Endothelial cell of umbilical vein (primary cell): ENCODE measurements at regions not wholly inside any gene's neighbourhood (a gene's known extent, or its start where the extent isn't known, plus 50 kb on each side); places are given as distances from the start of the nearest gene placed in this dataset.

Experiments used
- BruUV-seq: library from RNA; stranded (reverse); fragments of 400-500 nt; replicated peaks from 2 replicates; lab custom pipeline; 2021; lab: Mats Ljungman, UMichigan
- CTCF ChIA-PET: fragments of 300-600, 350-600 bp; sonication (Branson Sonifier 250); formaldehyde crosslinking; loops from one replicate; lab custom pipeline; 2021; ENCODE audit warnings: antibody characterized with exemption, inconsistent platforms; lab: Charles Lee
- POLR2A ChIA-PET: fragments of 300-600, 350-600 bp; sonication (Branson Sonifier 250); formaldehyde crosslinking; loops from one replicate; lab custom pipeline; 2021; ENCODE audit warnings: antibody characterized with exemption, inconsistent platforms; lab: Charles Lee
- DNase-seq: peaks from one replicate; pipeline ENCODE4 v3.0.0-alpha.2; 2011; ENCODE audit warnings: low read depth, low spot score
- FAIRE-seq: peaks from 2 replicates; lab custom pipeline; 2011; peaks lifted over from hg19 to GRCh38; lab: Jason Lieb, UNC
- H2AFZ ChIP-seq: 2 replicates; pipeline ENCODE4 v1.6.0; 2012; ENCODE audit warnings: low read depth, low read length, control low read depth, inconsistent platforms
- H3K27ac ChIP-seq: 2 replicates; pipeline ENCODE4 v1.5.1; 2011; ENCODE audit warnings: low read depth, mild to moderate bottlenecking, control low read depth, low read length, moderate library complexity; ENCODE audit not compliant: insufficient read depth
- H3K27me3 ChIP-seq, 2 experiments: 2 replicates each; pipeline versions ENCODE4 v1.6.0 to v1.6.1; 2011; ENCODE audit warnings: low read length in 2 of 2, mixed read lengths in 1 of 2; ENCODE audit not compliant: control insufficient read depth in 2 of 2, insufficient read depth in 2 of 2
- H3K36me3 ChIP-seq, 2 experiments: 2 replicates in 1 of 2; 3 replicates in 1 of 2; pipeline ENCODE4 v1.5.1; 2011; ENCODE audit warnings: low read length in 2 of 2, mild to moderate bottlenecking in 1 of 2, moderate library complexity in 1 of 2; ENCODE audit not compliant: control insufficient read depth in 2 of 2, insufficient read depth in 2 of 2; ENCODE audit errors: extremely low read depth in 1 of 2
- H3K4me1 ChIP-seq: 3 replicates; pipeline ENCODE4 v1.5.1; 2011; ENCODE audit warnings: mild to moderate bottlenecking, low read length; ENCODE audit not compliant: control insufficient read depth, insufficient read depth; ENCODE audit errors: extremely low read depth
- H3K4me2 ChIP-seq: 2 replicates; pipeline ENCODE4 v1.6.1; 2011; ENCODE audit warnings: low read length, control low read depth, mixed read lengths; ENCODE audit not compliant: insufficient read depth
- H3K4me3 ChIP-seq, 3 experiments: fragments of 200-600 bp in 1 of 3; sonication (generic), shearing (Covaris generic) in 1 of 3; replicated peaks in 1 of 3; 2 replicates each; pipeline ENCODE4 v1.5.1; 2011 to 2016; ENCODE audit warnings: control low read depth in 3 of 3, low read length in 3 of 3, mild to moderate bottlenecking in 2 of 3, inconsistent platforms in 1 of 3, low read depth in 1 of 3, moderate library complexity in 1 of 3; ENCODE audit not compliant: insufficient read depth in 1 of 3
- H3K79me2 ChIP-seq: 2 replicates; pipeline ENCODE4 v1.6.0; 2012; ENCODE audit warnings: low read length, inconsistent platforms; ENCODE audit not compliant: control insufficient read depth, insufficient read depth
- H3K9ac ChIP-seq: replicated peaks from 2 replicates; pipeline ENCODE3; 2011; ENCODE audit warnings: low read length, control low read depth; ENCODE audit not compliant: insufficient read depth; ENCODE audit errors: extremely low read depth
- H3K9me1 ChIP-seq: replicated peaks from 3 replicates; pipeline ENCODE4 v1.6.0; 2011; ENCODE audit warnings: mild to moderate bottlenecking, low read length; ENCODE audit not compliant: control insufficient read depth, insufficient read depth; ENCODE audit errors: extremely low read depth
- H3K9me3 ChIP-seq: replicated peaks from 2 replicates; pipeline ENCODE4 v1.5.1; 2012; ENCODE audit warnings: low read length, inconsistent platforms; ENCODE audit not compliant: control insufficient read depth, insufficient read depth
- H4K20me1 ChIP-seq: replicated peaks from 2 replicates; pipeline ENCODE3; 2011; ENCODE audit warnings: mild to moderate bottlenecking, low read length; ENCODE audit not compliant: control insufficient read depth, insufficient read depth; ENCODE audit errors: extremely low read depth
- CTCF ChIP-seq, 2 donors: IDR thresholded peaks; 1 replicate in 1 of 2; 2 replicates in 1 of 2; pipeline ENCODE4 v1.5.1; 2011; ENCODE audit warnings: low read length in 2 of 2, mild to moderate bottlenecking in 2 of 2, moderate library complexity in 2 of 2, control low read depth in 1 of 2, inconsistent platforms in 1 of 2, low read depth in 1 of 2; ENCODE audit not compliant: insufficient read depth in 1 of 2; ENCODE audit errors: extremely low read depth in 1 of 2
- EZH2 ChIP-seq: IDR thresholded peaks from 2 replicates; pipeline ENCODE4 v1.6.1; 2012; ENCODE audit warnings: borderline replicate concordance, low read depth, mild to moderate bottlenecking, moderate library complexity, low read length, inconsistent platforms; ENCODE audit not compliant: severe bottlenecking
- FOS ChIP-seq: IDR thresholded peaks from 2 replicates; pipeline ENCODE4 v1.6.1; 2011; ENCODE audit warnings: mild to moderate bottlenecking, low read length, moderate library complexity, borderline replicate concordance; ENCODE audit not compliant: insufficient read depth
- GATA2 ChIP-seq: IDR thresholded peaks from 2 replicates; pipeline ENCODE4 v1.7.0; 2011; ENCODE audit warnings: low read depth, mild to moderate bottlenecking, moderate library complexity, mixed read lengths, low read length; ENCODE audit not compliant: insufficient read length, insufficient read depth
- JUN ChIP-seq: IDR thresholded peaks from 2 replicates; pipeline ENCODE4 v1.6.1; 2011; ENCODE audit warnings: borderline replicate concordance, low read depth; ENCODE audit not compliant: insufficient read length, insufficient read depth
- MAX ChIP-seq: IDR thresholded peaks from 2 replicates; pipeline ENCODE4 v1.6.1; 2011; ENCODE audit not compliant: insufficient read depth, insufficient read length
- MYC ChIP-seq: IDR thresholded peaks from one replicate; pipeline ENCODE4 v1.6.1; 2011; ENCODE audit warnings: mild to moderate bottlenecking, low read depth, low read length
- POLR2A ChIP-seq: IDR thresholded peaks from 2 replicates; pipeline ENCODE4 v1.6.1; 2012; ENCODE audit warnings: low read depth, mild to moderate bottlenecking, control low read depth, low read length
- POLR2AphosphoS5 ChIP-seq: IDR thresholded peaks from 2 replicates; pipeline ENCODE4 v1.6.1; 2012; ENCODE audit warnings: low read depth, mild to moderate bottlenecking, control low read depth, low read length, moderate library complexity; ENCODE audit not compliant: insufficient read depth
- dilution Hi-C: fragments of 300-500 bp; cut with MboI; formaldehyde crosslinking; loops from one replicate; pipeline ENCODE4 v1.15.0; 2019; ENCODE audit warnings: low sequenced_read_pairs; ENCODE audit not compliant: extremely low pct_ligation_motif_present
- intact Hi-C: fragments of 100-400 bp; cut with micrococcal nuclease; formaldehyde crosslinking; loops from one replicate; pipeline ENCODE4 v1.10.0; 2022

DNA sequence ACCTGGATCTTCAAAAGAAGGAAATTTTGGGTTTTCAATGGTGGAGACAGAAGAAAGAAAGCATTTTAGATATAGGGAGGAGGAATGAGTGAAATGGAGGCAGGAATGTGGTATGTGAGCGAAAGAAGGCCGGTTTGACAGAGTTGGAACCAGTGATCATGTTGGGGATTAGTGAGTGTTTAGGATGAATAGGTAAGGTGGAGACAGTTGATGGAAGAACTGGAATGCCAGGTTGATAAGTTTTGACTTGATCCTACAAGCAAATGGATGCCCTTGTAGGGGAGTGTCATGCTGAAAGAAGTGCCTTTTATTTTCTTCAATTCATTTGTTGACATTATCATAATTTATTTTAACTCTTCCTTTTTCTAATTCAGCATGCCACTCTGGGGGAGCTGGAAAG, 207.8 kb upstream of the AMOT start:
- intact Hi-C loops, result no loop called here
- H3K4me1 ChIP-seq, result no peaks in the 10 kb centered on the region

More for the DNA sequence above, 207.8 kb upstream of the AMOT start:
- no peaks in the 10 kb centered on the region for H3K36me3 ChIP-seq
- H2AFZ ChIP-seq, result no peak overlapping the region
- no peak overlapping the region for H3K4me3 ChIP-seq
- dilution Hi-C loops, result no loop called here
- no peaks in the 10 kb centered on the region for H4K20me1 ChIP-seq
- FAIRE-seq, result no peak
- H3K9me1 ChIP-seq, result no peaks in the 10 kb centered on the region
- no TSS peak for BruUV-seq
- TF ChIP-seq JUN, result no peak
- TF ChIP-seq POLR2A, result no peak
- no peak for TF ChIP-seq EZH2
- TF ChIP-seq FOS, result no peak
- no peak for TF ChIP-seq MAX
- TF ChIP-seq GATA2, result no peak
- no peak for TF ChIP-seq CTCF (IDR thresholded peaks at IDR 0.05; ENCODE audit: extremely low read depth in 1 of 2, insufficient read depth in 1 of 2, low read depth in 1 of 2, low read length in 2 of 2)
- no peak for TF ChIP-seq POLR2AphosphoS5
- no peak for TF ChIP-seq MYC
- H3K9ac ChIP-seq, result no peak overlapping the region
- no peaks in the 10 kb centered on the region for H3K79me2 ChIP-seq
- H3K27me3 ChIP-seq, result no peaks in the 10 kb centered on the region
- H3K27ac ChIP-seq, result no peak overlapping the region
- POLR2A ChIA-PET, result no interaction called here
- no peak for DNase-seq
- H3K9me3 ChIP-seq, result no peaks in the 10 kb centered on the region
- CTCF ChIA-PET, result no interaction called here
- H3K4me2 ChIP-seq, result no peak overlapping the region
